NCI-H1092 treated with DMSO at 0.1 percent for 48 hours (cell line): ENCODE measurements at regions not wholly inside any gene's neighbourhood (a gene's known extent, or its start where the extent isn't known, plus 50 kb on each side); places are given as distances from the start of the nearest gene placed in this dataset.
"Not testable (repeated sequence)": the region's sequence is repeated elsewhere in the genome, so short reads cannot be mapped to it uniquely, and the experiment has no call there.

Source experiments
- DNase-seq: peaks from one replicate; lab custom pipeline; 2025; lab: John Stamatoyannopoulos, UW

DNA sequence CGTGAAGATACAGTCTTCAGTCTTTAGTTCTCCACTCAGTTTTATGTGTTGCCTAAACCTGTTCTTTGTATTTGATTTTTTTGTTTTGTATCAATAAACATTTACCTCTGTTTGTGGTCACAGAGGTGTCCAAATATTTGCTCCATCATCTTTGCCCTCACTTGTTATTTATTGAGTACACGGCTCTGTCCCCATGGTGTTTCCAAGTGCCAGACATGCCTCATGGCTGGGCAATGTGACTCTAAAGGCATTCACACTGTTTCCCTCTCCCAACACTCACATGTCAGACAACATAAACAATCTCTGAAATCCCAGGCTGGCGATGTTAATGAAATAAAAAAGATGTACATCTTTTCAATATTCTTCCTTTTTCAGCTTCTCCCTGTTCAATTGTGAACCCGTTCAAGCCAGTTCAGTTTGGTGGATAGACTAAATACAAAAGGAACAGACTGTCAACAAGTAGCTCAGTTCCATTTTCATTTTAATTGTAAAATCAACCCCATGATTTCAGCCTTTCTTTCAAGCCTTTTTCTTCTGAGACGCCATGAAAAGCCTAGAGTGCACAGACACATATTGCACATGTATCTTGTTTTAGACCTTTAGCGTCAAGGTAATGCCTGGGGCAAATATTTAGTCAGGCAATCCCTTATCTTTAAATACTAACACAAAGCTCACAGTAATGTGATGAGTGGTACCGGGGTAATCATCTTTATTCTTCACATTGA lies 680.7 kb downstream of the GALC start:
- DNase-seq: no peak

GRCh38 chr14:87309557-87309956 lies 683.4 kb downstream of the GALC start:
- DNase-seq: no peak

DNA sequence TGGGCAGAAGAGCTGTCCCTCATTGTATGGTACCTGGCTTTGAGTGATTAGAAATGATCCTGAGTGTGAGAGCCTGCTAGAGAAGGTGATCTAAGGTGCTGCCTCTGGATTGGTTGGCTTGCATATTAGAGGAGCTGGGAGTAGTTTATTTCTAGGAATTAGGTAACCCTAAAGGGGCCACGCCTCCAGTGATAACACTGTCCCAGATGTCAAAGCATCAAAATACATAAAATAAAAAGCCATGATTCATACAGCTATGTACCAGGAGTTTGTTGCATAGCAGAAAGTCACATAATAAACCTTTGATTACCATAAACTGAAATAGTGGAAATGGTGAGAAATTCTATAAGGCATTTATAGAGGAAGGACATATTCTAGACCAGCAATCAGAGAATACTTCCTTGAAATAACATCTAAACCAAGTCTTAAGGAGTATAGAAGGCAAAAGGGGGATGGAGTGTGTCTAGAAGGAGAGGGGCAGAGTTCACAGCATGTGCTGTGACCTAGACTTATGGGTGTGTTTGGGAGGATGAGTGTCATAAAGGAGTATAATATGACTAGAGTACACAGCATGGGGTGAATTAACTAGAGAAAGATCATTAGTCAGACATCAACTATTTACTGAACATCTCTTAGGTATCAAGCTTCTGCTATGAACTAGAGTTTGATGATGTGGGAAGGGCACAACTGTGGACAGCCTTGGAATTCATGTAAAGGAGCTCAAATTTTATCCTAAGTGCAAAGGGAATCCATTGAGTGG lies 686.4 kb downstream of the GALC start:
- DNase-seq: no peak

DNA sequence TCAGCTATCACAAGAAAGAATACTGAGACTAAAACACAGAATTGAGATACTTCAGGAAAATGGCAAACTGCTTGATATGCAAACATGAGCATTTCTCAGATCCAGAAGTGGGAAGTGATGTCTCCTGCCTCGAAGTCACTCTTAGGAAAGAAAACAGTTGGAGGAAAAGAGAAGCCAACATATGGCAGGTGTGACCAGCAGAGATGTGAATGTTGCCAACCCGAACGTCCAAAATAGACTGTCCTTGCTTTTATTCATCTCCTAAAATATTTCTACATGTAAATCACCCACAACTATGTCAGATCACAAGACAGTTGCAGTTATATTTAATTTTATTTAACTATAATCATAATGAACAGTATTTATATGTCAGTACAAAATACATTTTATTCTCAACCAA lies 687.6 kb downstream of the GALC start:
- DNase-seq: no peak

DNA sequence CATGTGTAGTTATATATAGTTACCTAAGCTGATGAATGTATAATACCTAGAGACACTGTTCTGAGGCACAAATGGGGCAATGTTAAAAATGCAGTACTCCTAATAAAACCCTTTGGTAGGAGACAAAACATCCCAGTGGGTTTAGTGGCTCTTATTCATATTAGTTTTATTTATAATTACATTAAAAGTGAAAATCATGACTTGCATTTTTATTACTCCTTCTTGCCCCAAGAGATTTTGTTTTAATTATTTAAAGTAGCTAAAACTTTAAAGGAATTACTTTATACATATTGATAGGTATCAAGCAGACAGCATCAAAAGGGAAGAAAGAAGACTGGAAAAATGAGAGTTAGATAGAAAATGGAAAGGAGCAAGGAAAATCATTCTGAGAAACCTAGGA lies 688.6 kb downstream of the GALC start:
- no peak for DNase-seq

- no peak for DNase-seq
Measured at GRCh38 chr14:87286826-87287225, 706.2 kb downstream of the GALC start.

GRCh38 chr14:87286191-87286590 lies 706.8 kb downstream of the GALC start:
- no peak for DNase-seq

GRCh38 chr14:87285506-87285905 lies 707.5 kb downstream of the GALC start:
- DNase-seq: no peak

- no peak for DNase-seq
Measured at GRCh38 chr14:87283547-87283946, 709.4 kb downstream of the GALC start.

- DNase-seq: no peak
Measured at GRCh38 chr14:87282266-87282665, 710.7 kb downstream of the GALC start.

- no peak for DNase-seq
Measured at GRCh38 chr14:87278415-87278814, 714.6 kb downstream of the GALC start.

GRCh38 chr14:87271331-87271730 lies 721.7 kb downstream of the GALC start:
- DNase-seq: no peak

DNA sequence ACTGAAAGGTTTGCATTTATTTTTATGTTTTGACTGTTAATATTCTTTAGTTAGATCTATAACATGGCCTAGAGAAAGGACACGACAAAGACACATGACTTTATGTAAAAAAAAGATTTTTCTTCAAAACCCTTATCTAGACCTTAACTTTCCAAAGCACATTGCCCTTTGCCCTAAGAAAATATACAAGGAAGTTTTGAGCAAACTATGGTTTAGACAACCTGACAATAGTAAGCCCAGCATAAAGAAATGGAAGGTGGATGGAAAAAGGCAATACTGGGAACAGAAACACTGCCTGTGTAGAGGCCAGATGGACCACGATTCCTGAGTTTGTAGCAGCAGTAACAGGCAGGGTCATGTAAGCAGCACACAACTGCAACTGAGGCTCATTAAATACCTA lies 724.0 kb downstream of the GALC start:
- no peak for DNase-seq

GRCh38 chr14:87264796-87265195 lies 728.2 kb downstream of the GALC start:
- DNase-seq: no peak

DNA sequence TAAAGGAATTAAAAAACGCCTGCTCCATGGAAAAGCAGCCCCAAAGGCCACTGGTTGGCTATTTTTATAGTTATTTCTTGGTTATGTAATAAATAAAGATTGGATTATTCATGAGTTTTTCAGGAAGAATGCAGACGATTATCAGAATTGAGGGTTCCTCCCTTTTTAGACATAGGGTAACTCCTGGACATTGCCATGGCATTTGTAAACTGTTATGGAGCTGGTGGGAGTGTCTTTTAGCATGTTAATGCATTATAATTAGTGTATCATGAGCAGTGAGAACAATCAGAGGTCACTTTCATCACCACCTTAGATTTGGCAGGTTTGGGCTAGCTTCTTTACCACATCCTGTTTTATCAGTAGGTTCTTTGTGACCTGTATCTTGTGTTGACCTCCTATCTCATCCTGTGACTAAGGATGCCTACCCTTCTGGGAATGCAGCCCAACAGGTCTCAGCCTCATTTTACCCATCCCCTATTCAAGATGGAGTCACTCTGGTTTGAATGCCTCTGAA lies 728.7 kb downstream of the GALC start:
- no peak for DNase-seq

GRCh38 chr14:87261621-87262020 lies 731.4 kb downstream of the GALC start:
- DNase-seq: no peak

DNA sequence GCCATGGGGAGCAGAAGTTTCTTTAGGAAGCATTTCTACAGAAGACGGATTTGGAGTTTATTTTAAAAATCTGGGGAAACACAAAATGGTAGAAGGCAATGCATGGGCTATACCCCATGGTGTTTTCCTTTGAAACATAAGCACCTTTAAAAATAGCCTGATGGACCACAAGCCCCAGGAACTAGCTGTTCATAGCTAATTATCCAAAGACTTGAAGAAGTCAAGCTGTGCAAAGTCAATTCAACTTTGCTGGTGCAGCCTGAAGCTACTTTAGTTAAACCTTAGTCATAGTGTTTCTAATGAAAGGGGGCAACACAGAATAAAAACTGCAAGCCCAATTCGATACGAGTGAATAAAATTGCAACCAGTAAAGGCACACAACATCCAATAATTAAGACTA lies 732.5 kb downstream of the GALC start:
- DNase-seq: no peak

DNA sequence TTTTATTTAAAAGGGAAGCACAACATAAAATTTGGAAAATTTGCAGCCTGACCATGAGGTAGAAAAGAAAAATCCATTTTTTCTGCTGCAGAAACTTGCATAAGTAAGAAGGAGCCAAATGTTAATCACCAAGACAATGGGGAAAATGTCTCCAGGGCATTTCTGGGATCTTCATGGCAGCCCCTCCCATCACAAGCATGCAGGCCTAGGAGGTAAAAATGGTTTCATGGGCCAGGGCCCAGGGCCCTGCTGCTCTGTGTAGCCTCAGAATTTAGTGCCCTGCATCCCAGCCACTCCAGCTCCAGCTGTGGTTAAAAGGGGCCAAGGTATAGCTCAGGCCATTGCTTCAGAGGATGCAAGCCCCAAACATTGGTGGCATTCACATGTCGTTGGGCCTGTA lies 735.6 kb downstream of the GALC start:
- no peak for DNase-seq

DNA sequence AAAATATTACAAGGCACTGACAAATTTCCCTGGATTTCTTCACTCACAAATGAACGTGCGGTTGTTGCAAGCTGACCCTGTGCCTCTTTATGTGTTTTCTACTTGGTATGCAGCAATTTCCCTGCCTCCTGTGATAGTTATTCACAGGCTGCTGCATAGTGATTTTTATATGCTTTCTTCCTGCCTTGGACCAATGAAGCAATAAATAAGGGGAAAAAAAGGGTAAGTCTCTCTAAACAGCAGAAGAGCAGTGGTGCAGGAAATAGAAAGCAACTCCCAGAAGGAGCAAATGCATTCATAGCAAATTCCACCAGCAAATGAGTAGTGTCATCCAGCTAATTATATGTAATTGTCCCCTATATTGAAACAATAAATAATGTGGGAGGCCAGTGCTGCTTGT lies 737.9 kb downstream of the GALC start:
- no peak for DNase-seq

GRCh38 chr14:87254331-87254874 lies 738.6 kb downstream of the GALC start:
- no peak for DNase-seq

DNA sequence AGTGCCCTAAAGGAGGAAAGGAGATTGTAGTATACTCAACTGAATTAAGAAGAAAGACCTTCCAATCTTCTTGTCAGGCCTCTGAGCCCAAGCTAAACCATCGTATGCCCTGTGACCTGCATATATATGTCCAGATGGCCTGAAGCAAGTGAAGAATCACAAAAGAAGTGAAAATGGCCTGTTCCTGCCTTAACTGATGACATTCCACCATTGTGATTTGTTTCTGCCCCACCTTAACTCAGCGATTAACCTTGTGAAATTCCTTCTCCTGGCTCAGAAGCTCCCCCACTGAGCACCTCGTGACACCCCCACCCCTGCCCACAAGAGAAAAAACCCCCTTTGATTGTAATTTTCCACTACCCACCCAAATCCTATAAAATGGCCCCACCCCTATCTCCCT lies 739.2 kb downstream of the GALC start:
- DNase-seq: not testable (repeated sequence)

- no peak for DNase-seq
Measured at GRCh38 chr14:87252103-87252502, 740.9 kb downstream of the GALC start.

DNA sequence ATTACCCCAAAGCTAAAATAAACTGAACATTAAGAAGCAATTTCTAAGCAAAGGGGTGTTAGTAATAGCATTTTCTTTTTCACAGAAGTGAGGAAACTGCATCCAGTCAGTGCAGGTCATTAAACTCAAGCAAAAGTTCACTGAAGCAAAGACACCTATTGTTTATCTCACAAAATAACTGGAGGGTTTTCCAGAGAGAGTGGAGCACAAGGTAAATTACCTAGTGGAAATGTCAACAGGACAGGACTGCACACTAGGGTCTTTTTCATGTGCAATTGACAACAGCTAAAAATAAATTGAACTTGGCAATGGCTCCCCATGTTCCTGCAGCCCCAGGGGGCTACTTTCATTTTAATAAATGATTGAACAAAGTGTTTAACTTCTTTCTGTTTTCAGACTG lies 742.0 kb downstream of the GALC start:
- DNase-seq: no peak
